ENCODE measurements at regions not wholly inside any gene's neighbourhood (a gene's known extent, or its start where the extent isn't known, plus 50 kb on each side); places are given as distances from the start of the nearest gene placed in this dataset.

GRCh38 chr3:76405196-76405595 lies 619.8 kb upstream of the ZNF717 start:
- TF ChIP-seq CTCF (IDR thresholded peaks at IDR 0.05) (no peak), POLR2A (IDR thresholded peaks at IDR 0.05) (no peak)
